SK-N-MC (cell line): ENCODE measurements at regions not wholly inside any gene's neighbourhood (a gene's known extent, or its start where the extent isn't known, plus 50 kb on each side); places are given as distances from the start of the nearest gene placed in this dataset.

Experiments
- EZH2 ChIP-seq: fragments of 200-600 bp; sonication (generic); IDR thresholded peaks from one replicate; pipeline ENCODE4 v1.6.1; 2017; ENCODE audit warnings: antibody characterized with exemption
- FOXP2 ChIP-seq: optimal IDR thresholded peaks from 2 replicates; pipeline ENCODE3; 2011; ENCODE audit warnings: mild to moderate bottlenecking, moderate library complexity; ENCODE audit not compliant: insufficient read depth; ENCODE audit errors: extremely low read length, control extremely low read depth
- POLR2AphosphoS5 ChIP-seq: IDR thresholded peaks from 2 replicates; pipeline ENCODE4 v1.6.1; 2012; ENCODE audit warnings: mild to moderate bottlenecking, low read depth, low read length, borderline replicate concordance

DNA sequence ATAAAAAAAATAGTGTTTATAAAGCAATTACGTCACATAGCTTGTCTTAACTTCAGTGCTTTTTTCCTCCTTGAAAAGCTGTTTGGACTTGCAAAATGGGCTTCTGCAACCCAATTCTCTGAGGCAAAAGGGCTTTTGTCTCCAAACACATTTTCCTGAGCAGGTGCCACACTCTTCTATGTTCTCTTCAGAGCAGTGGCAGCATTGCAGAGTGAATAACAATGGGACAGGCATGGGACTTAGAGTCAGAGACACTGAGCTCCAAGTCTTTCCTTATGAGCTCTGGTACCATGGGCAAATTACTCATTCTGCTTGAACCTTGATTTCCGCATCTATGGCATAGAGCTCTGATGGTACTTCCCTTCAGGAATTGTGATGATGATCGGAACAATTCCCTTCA is 149.0 kb downstream of the ARL6IP6 start:
- no peak for TF ChIP-seq POLR2AphosphoS5
- no peak for TF ChIP-seq FOXP2
- TF ChIP-seq EZH2, result no peak
